ENCODE measurements at regions not wholly inside any gene's neighbourhood (a gene's known extent, or its start where the extent isn't known, plus 50 kb on each side); places are given as distances from the start of the nearest gene placed in this dataset.

- DNase-seq (ENCODE audit: low spot score), result peak; percentile 11
Measured at GRCh38 chr4:10334506-10335028, 122.7 kb downstream of the ZNF518B start.

DNA sequence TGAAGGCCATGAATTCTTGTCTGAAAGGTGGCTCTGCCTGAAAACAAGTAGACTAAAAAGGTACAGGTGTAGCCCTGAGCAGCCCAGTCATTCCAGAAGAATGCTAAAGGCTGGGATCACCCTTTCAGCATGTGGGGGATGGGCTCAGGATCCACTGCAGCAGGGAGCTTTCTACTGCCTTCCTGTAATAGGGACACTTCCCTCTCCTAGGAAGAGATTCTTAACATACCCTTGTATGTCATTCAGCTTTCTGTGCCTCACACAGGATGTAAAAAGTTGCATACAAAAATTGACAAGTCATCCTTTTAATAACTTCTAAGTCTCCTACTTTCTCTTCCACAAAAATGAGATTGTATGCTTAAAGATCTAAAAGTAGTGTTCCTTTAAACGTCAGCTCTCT is 123.3 kb downstream of the ZNF518B start:
- no peak for DNase-seq (ENCODE audit: low spot score)

GRCh38 chr4:10326075-10326474 is 131.2 kb downstream of the ZNF518B start:
- no peak for DNase-seq (ENCODE audit: low spot score)

DNA sequence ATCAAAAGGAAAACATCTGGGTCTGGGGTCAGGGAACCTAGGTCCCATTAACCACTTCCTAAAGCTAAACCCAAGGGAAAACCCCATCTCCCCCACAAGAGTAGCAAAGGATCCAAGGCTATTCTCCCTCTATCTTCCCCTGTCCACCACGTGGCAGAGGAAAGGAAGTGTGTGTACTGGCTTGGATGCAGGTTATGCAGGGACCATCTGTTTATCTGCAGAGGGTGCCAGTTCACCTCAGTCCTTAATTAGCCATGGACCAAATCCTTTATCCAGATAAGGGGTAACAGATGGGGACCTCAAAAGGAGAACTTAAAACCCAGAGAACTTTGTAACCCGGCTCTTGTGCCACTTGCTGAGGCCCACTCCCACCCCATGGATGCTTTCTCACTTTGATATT is 135.3 kb downstream of the ZNF518B start:
- no peak for DNase-seq (ENCODE audit: low spot score)

DNA sequence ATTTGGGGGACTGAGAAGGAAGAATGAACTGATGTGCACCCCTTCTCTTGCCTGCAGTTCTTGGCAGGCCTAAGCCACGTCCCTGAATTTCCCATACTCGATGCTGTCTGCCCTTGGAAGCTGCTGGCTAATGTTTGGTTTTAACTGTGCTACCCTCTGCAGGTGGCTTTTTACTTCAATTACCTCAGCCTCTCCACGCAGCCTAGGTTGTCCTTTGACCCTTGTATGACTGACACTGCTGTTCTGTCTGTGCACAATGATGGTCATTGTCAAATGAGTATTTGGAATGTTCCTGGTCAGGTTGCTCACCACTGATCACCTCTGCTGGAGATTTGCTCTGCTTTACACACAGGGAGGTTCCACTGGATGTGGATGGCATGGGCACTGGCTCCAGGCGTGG is 137.1 kb downstream of the ZNF518B start:
- no peak for DNase-seq (ENCODE audit: low spot score)

GRCh38 chr4:10317345-10317744 is 139.9 kb downstream of the ZNF518B start:
- no peak for DNase-seq (ENCODE audit: low spot score)

GRCh38 chr4:10316851-10317250 is 140.4 kb downstream of the ZNF518B start:
- no peak for DNase-seq (ENCODE audit: low spot score)

GRCh38 chr4:10315638-10316037 is 141.6 kb downstream of the ZNF518B start:
- DNase-seq (ENCODE audit: low spot score), result no peak

DNA sequence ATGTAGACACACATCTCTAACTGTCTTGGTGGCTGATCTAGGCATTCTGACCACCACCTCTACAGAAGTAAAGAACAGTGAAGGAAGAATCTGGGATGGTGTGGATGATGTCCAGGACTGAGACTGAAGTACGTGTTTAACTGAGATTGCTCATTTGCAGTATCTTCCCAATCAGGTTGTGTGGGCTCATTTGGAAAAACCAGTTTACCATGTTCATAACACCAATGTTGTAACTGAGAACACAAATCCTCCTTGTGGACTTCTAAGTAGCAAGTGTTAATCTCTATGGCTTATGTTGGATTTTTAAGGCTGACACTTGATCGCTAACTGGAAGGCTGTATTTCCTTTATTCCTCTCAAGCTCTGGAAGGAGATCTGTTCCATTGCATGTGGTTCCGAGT is 144.7 kb downstream of the ZNF518B start:
- DNase-seq (ENCODE audit: low spot score), result no peak

GRCh38 chr4:10311939-10312338 is 145.3 kb downstream of the ZNF518B start:
- no peak for DNase-seq (ENCODE audit: low spot score)

GRCh38 chr4:10305816-10306215 is 151.4 kb downstream of the ZNF518B start:
- peak; percentile 37 for DNase-seq (ENCODE audit: low spot score)

DNA sequence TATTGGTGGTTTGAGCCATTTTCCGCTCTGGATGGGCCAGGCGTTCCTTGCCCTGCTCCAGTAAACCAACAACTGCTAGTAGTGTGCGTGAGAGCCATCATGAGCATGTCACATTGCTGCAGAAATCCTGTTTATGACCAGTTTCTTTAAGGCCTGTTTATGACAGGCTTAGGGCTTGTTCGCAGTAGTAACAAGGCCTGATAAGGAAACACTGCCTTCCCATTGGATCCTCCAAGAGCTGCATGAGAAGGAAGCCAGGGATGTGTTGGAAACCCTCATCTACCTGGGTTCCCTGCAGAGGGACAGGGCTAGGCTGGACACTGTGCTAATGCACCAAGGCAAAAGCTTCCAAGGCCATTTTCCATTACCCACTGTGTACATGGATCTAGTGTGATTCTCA is 153.9 kb downstream of the ZNF518B start:
- no peak for DNase-seq (ENCODE audit: low spot score)

GRCh38 chr4:10302096-10302495 is 155.1 kb downstream of the ZNF518B start:
- DNase-seq (ENCODE audit: low spot score), result no peak

GRCh38 chr4:10299601-10300000 is 157.6 kb downstream of the ZNF518B start:
- no peak for DNase-seq (ENCODE audit: low spot score)

GRCh38 chr4:10298681-10299080 is 158.5 kb downstream of the ZNF518B start:
- no peak for DNase-seq (ENCODE audit: low spot score)

- DNase-seq (ENCODE audit: low spot score), result peak; percentile 57
Measured at GRCh38 chr4:10296730-10297129, 160.5 kb downstream of the ZNF518B start.

DNA sequence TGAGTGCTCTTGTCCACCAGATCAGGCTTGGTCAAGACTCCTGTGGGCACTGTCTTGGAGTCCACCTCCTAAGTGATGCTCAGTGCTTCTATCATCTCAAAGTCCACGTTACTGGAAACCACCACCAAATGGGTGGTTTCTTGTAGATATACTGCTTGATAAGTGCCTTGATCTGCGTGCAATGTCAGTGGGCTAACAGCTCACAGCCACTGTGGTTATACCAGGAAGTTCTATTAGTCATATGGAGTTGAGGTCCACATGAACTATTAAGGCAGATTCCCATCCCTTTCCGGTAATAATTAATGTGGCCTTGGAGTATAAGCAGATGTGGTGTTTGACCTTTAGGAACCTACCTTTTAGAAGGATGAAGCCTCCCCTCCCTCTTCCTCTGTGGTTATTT is 161.9 kb downstream of the ZNF518B start:
- DNase-seq (ENCODE audit: low spot score), result no peak

GRCh38 chr4:10289538-10289906 is 167.7 kb downstream of the ZNF518B start:
- no peak for DNase-seq (ENCODE audit: low spot score)

GRCh38 chr4:10288830-10289537 is 168.2 kb downstream of the ZNF518B start:
- DNase-seq (ENCODE audit: low spot score), result no peak

- no peak for DNase-seq (ENCODE audit: low spot score)
Measured at GRCh38 chr4:10285028-10285427, 168.4 kb upstream of the WDR1 start.

DNA sequence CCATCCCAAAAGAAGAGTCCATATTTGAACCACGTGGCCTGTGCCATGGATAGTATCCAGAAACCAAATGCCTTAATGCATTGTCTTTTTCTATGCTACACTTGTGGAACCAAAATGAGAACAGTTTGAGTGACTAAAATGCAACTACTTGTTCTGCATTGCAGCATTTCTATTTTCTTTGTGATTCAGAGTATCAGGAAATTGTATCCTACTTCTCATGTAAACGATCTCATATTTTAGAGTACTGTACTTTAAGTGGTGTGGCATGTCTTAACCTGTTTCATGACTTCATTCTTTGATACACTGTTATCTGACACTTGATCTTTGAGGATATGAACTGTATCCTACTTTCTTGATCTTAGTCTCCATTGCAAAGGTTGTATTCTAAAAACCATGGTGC is 167.2 kb upstream of the WDR1 start:
- no peak for DNase-seq (ENCODE audit: low spot score)

DNA sequence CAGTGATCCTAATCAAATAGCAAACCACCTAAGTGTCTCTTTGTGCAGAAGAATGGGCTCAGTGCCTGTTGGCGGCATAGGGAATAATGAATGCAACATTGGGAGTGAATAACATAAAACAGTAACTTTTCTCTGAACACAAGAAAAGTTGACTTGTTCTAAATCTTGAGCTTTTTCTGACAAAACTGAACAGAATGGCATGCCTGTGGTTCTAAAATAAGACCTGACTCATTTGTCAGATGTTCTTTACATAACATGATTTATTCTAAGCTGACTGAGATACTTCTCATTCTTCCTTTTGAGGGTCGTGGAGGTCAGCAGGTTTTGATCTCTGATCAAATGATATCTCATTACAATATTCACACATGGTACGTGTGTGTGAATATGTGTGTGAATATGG is 165.4 kb upstream of the WDR1 start:
- peak; percentile 12 for DNase-seq (ENCODE audit: low spot score)

- DNase-seq (ENCODE audit: low spot score), result no peak
Measured at GRCh38 chr4:10279261-10279660, 162.7 kb upstream of the WDR1 start.

DNA sequence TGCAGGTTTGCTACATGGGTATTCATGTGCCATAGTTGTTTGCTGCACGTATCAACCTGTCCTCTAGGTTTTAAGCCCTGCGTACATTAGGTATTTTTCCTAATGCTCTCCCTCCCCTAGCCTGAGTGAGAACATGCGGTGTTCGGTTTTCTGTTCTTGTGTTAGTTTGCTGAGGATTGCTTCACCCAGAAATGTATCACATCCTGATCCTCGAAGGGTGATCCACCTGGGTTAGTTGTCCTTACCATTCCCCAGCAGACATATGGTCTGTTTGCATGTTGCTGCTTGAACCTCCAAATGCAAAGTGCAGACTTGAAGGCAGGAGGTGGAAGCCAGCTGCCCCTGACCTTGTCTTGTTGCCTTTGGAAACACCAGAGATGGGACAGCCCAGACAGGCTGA is 161.5 kb upstream of the WDR1 start:
- no peak for DNase-seq (ENCODE audit: low spot score)
